Body of pancreas (tissue), 4 donors: ENCODE measurements at regions not wholly inside any gene's neighbourhood (a gene's known extent, or its start where the extent isn't known, plus 50 kb on each side); places are given as distances from the start of the nearest gene placed in this dataset.

Experiments
- POLR2A ChIP-seq, 3 donors: fragments of 450-650 bp; IDR thresholded peaks; one replicate each; pipeline ENCODE4 v1.6.1; 2016; ENCODE audit warnings: antibody characterized with exemption in 3 of 3, mild to moderate bottlenecking in 2 of 3
- TF ChIP-seq, protein P1 (sequence below), 7 experiments: fragments of 450-650 bp in 4 of 7; fragments of 200-600 bp in 3 of 7; sonication (generic) in 3 of 7; IDR thresholded peaks; one replicate each; pipeline ENCODE4 v1.5.1; 2016 to 2019; ENCODE audit warnings: antibody characterized with exemption in 7 of 7

DNA sequence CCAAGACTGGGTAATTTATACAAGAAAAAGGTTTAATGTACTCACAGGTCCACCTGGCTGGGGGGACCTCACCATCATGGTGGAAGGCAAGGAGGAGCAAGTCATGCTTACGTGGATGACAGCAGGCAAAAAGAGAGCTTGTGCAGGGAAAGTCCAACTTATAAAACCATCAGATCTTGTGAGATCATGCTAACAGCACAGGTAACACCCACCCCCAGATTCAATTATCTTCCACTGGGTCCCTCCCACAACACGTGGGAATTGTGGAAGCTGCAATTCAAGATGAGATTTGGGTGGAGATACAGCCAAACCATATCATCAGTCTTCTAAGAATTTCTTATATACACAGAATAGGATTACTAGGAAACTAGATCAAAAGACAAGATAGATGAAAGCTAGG, 555.6 kb downstream of the PRR16 start:
- TF ChIP-seq POLR2A (IDR thresholded peaks at IDR 0.05), result no peak
- TF ChIP-seq, protein P1, sequence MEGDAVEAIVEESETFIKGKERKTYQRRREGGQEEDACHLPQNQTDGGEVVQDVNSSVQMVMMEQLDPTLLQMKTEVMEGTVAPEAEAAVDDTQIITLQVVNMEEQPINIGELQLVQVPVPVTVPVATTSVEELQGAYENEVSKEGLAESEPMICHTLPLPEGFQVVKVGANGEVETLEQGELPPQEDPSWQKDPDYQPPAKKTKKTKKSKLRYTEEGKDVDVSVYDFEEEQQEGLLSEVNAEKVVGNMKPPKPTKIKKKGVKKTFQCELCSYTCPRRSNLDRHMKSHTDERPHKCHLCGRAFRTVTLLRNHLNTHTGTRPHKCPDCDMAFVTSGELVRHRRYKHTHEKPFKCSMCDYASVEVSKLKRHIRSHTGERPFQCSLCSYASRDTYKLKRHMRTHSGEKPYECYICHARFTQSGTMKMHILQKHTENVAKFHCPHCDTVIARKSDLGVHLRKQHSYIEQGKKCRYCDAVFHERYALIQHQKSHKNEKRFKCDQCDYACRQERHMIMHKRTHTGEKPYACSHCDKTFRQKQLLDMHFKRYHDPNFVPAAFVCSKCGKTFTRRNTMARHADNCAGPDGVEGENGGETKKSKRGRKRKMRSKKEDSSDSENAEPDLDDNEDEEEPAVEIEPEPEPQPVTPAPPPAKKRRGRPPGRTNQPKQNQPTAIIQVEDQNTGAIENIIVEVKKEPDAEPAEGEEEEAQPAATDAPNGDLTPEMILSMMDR (IDR thresholded peaks at IDR 0.05), result no peak
